WTC11 (cell line): ENCODE measurements at regions not wholly inside any gene's neighbourhood (a gene's known extent, or its start where the extent isn't known, plus 50 kb on each side); places are given as distances from the start of the nearest gene placed in this dataset.

Experiments used
- ATAC-seq: fragments of 200-7000 bp; cut with Tn5 transposase; 2 replicates; pipeline ENCODE4 v1.10.0; 2021; ENCODE audit warnings: mild to moderate bottlenecking, moderate library complexity
- CTCF ChIA-PET: fragments of 300-600 bp; sonication (Branson Sonifier 250); formaldehyde crosslinking; loops from one replicate; lab custom pipeline; 2021; ENCODE audit warnings: antibody characterized with exemption; lab: Charles Lee
- POLR2A ChIA-PET: fragments of 350-600 bp; sonication (Branson Sonifier 250); formaldehyde crosslinking; loops from one replicate; lab custom pipeline; 2021; ENCODE audit warnings: antibody characterized with exemption; lab: Charles Lee
- DNase-seq: peaks from one replicate; pipeline ENCODE4 v3.0.0; 2021; ENCODE audit warnings: low spot score
- H3K27ac Mint-ChIP-seq: 2 replicates; pipeline ENCODE4 v1.8.0; 2021; ENCODE audit warnings: mixed read lengths
- H3K27me3 Mint-ChIP-seq: 2 replicates; pipeline ENCODE4 v1.8.0; 2021; ENCODE audit warnings: low read depth, mild to moderate bottlenecking, moderate library complexity, mixed read lengths
- H3K36me3 Mint-ChIP-seq: 2 replicates; pipeline ENCODE4 v1.8.0; 2021; ENCODE audit warnings: mixed read lengths
- H3K4me1 Mint-ChIP-seq: 2 replicates; pipeline ENCODE4 v1.8.0; 2022; ENCODE audit warnings: mixed read lengths
- H3K4me3 Mint-ChIP-seq: 2 replicates; pipeline ENCODE4 v1.8.0; 2021; ENCODE audit warnings: mild to moderate bottlenecking, moderate library complexity, mixed read lengths
- H3K9me3 Mint-ChIP-seq: 2 replicates; pipeline ENCODE4 v1.8.0; 2021; ENCODE audit warnings: mixed read lengths
- ATF1 ChIP-seq: sonication (generic); formaldehyde crosslinking; IDR thresholded peaks from 2 replicates; pipeline ENCODE4 v1.8.1; 2023; ENCODE audit warnings: mild to moderate bottlenecking, moderate library complexity, missing genetic modification reagents
- CBFB ChIP-seq: sonication (generic); formaldehyde crosslinking; IDR thresholded peaks from 2 replicates; pipeline ENCODE4 v1.8.1; 2022; ENCODE audit warnings: mild to moderate bottlenecking, low read depth, missing genetic modification reagents
- CDX4 ChIP-seq: fragments of 250-450 bp; sonication (Bioruptor Pico); IDR thresholded peaks from 2 replicates; pipeline ENCODE4 v1.9.0; 2021; ENCODE audit warnings: moderate library complexity, mild to moderate bottlenecking, inconsistent platforms, borderline replicate concordance
- CTCF ChIP-seq: fragments of 200-600 bp; IDR thresholded peaks from 2 replicates; pipeline ENCODE4 v1.8.0; 2022; ENCODE audit warnings: antibody characterized with exemption
- EMX1 ChIP-seq: fragments of 250-450 bp; sonication (Bioruptor Pico); IDR thresholded peaks from 2 replicates; pipeline ENCODE4 v1.8.0; 2021; ENCODE audit warnings: mild to moderate bottlenecking
- ESRRA ChIP-seq: sonication (generic); formaldehyde crosslinking; IDR thresholded peaks from 2 replicates; pipeline ENCODE4 v1.8.1; 2022; ENCODE audit warnings: mild to moderate bottlenecking, missing genetic modification reagents, borderline replicate concordance
- GABPB1 ChIP-seq: sonication (generic); formaldehyde crosslinking; IDR thresholded peaks from 2 replicates; pipeline ENCODE4 v1.8.1; 2023; ENCODE audit warnings: mild to moderate bottlenecking, missing genetic modification reagents
- GRHL2 ChIP-seq: fragments of 250-450 bp; sonication (Bioruptor Pico); IDR thresholded peaks from 2 replicates; pipeline ENCODE4 v1.8.0; 2022; ENCODE audit warnings: mild to moderate bottlenecking, moderate library complexity; ENCODE audit not compliant: insufficient replicate concordance, severe bottlenecking
- HMGA2 ChIP-seq: fragments of 250-450 bp; sonication (Bioruptor Pico); IDR thresholded peaks from 2 replicates; pipeline ENCODE4 v1.4.0; 2021; ENCODE audit warnings: mild to moderate bottlenecking, moderate library complexity
- MLX ChIP-seq: sonication (generic); formaldehyde crosslinking; IDR thresholded peaks from 2 replicates; pipeline ENCODE4 v1.8.1; 2023; ENCODE audit warnings: mild to moderate bottlenecking, missing genetic modification reagents, moderate library complexity
- NR1H2 ChIP-seq: sonication (generic); formaldehyde crosslinking; IDR thresholded peaks from 2 replicates; pipeline ENCODE4 v1.9.0; 2021; ENCODE audit warnings: mild to moderate bottlenecking, moderate library complexity, missing genetic modification reagents
- RELA ChIP-seq: sonication (generic); formaldehyde crosslinking; IDR thresholded peaks from 2 replicates; pipeline ENCODE4 v1.8.1; 2022; ENCODE audit warnings: missing genetic modification reagents, mild to moderate bottlenecking, borderline replicate concordance
- USF2 ChIP-seq: sonication (generic); formaldehyde crosslinking; IDR thresholded peaks from 2 replicates; pipeline ENCODE4 v1.8.1; 2023; ENCODE audit warnings: mild to moderate bottlenecking, missing genetic modification reagents, moderate library complexity
- ZNF263 ChIP-seq: sonication (generic); formaldehyde crosslinking; IDR thresholded peaks from 2 replicates; pipeline ENCODE4 v1.8.1; 2022; ENCODE audit warnings: low read depth, mild to moderate bottlenecking, moderate library complexity, missing genetic modification reagents
- ZSCAN18 ChIP-seq: fragments of 250-450 bp; sonication (Bioruptor Pico); IDR thresholded peaks from 2 replicates; pipeline ENCODE4 v2.1.2; 2022; ENCODE audit warnings: mild to moderate bottlenecking, moderate library complexity
- TF ChIP-seq, protein P1 (sequence below): sonication (generic); formaldehyde crosslinking; IDR thresholded peaks from 2 replicates; pipeline ENCODE4 v1.8.1; 2023; ENCODE audit warnings: mild to moderate bottlenecking, missing genetic modification reagents, borderline replicate concordance
- TF ChIP-seq, protein P2 (sequence below): sonication (generic); formaldehyde crosslinking; IDR thresholded peaks from 2 replicates; pipeline ENCODE4 v1.8.1; 2023; ENCODE audit warnings: mild to moderate bottlenecking, moderate library complexity, missing genetic modification reagents
- TF ChIP-seq, protein P3 (sequence below): sonication (generic); formaldehyde crosslinking; IDR thresholded peaks from 2 replicates; pipeline ENCODE4 v1.8.0; 2023; ENCODE audit warnings: mild to moderate bottlenecking, missing genetic modification reagents

- no peak for DNase-seq
- peaks cover 23% of the 10 kb centered on the region for H3K36me3 Mint-ChIP-seq
- POLR2A ChIA-PET = no interaction called here
- no peaks in the 10 kb centered on the region; the same call in none of the 2 replicates for H3K27me3 Mint-ChIP-seq
- H3K4me3 Mint-ChIP-seq = no peak overlapping the region
- no peak overlapping the region for H3K27ac Mint-ChIP-seq
- TF ChIP-seq CBFB (CRISPR knock-in tag) (no peak), ZNF263 (CRISPR knock-in tag) (no peak)
- CTCF ChIA-PET = interaction anchor here (1.3 to 1.8 kb wide), 2 partner anchors 452 to 625 kb away, joined by 3 to 4 read pairs; no protein-coding TSS in a partner anchor
- ATAC-seq = peak; percentile 28; the same call in 1 of the 2 replicates
- H3K9me3 Mint-ChIP-seq = peaks cover 42% of the 10 kb centered on the region
- H3K4me1 Mint-ChIP-seq = peaks cover 10% of the 10 kb centered on the region
Measured at GRCh38 chr21:14857529-14857928, 207.3 kb downstream of the NRIP1 start.

GRCh38 chr21:14850394-14850793 is 214.4 kb downstream of the NRIP1 start:
- no peak overlapping the region for H3K4me3 Mint-ChIP-seq
- POLR2A ChIA-PET = no interaction called here
- no peak overlapping the region for H3K27ac Mint-ChIP-seq
- no peaks in the 10 kb centered on the region for H3K27me3 Mint-ChIP-seq
- CTCF ChIA-PET = no interaction called here
- ATAC-seq (no peak), DNase-seq (no peak)
- peaks cover 31% of the 10 kb centered on the region for H3K36me3 Mint-ChIP-seq
- peaks cover 11% of the 10 kb centered on the region for H3K4me1 Mint-ChIP-seq
- TF ChIP-seq, protein P1, sequence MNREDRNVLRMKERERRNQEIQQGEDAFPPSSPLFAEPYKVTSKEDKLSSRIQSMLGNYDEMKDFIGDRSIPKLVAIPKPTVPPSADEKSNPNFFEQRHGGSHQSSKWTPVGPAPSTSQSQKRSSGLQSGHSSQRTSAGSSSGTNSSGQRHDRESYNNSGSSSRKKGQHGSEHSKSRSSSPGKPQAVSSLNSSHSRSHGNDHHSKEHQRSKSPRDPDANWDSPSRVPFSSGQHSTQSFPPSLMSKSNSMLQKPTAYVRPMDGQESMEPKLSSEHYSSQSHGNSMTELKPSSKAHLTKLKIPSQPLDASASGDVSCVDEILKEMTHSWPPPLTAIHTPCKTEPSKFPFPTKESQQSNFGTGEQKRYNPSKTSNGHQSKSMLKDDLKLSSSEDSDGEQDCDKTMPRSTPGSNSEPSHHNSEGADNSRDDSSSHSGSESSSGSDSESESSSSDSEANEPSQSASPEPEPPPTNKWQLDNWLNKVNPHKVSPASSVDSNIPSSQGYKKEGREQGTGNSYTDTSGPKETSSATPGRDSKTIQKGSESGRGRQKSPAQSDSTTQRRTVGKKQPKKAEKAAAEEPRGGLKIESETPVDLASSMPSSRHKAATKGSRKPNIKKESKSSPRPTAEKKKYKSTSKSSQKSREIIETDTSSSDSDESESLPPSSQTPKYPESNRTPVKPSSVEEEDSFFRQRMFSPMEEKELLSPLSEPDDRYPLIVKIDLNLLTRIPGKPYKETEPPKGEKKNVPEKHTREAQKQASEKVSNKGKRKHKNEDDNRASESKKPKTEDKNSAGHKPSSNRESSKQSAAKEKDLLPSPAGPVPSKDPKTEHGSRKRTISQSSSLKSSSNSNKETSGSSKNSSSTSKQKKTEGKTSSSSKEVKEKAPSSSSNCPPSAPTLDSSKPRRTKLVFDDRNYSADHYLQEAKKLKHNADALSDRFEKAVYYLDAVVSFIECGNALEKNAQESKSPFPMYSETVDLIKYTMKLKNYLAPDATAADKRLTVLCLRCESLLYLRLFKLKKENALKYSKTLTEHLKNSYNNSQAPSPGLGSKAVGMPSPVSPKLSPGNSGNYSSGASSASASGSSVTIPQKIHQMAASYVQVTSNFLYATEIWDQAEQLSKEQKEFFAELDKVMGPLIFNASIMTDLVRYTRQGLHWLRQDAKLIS = no peak
- TF ChIP-seq EMX1 (CRISPR knock-in tag) (no peak), GABPB1 (no peak), ZSCAN18 (CRISPR knock-in tag) (no peak), RELA (CRISPR knock-in tag) (no peak), GRHL2 (CRISPR knock-in tag) (no peak), CTCF (no peak)
- TF ChIP-seq, protein P2, sequence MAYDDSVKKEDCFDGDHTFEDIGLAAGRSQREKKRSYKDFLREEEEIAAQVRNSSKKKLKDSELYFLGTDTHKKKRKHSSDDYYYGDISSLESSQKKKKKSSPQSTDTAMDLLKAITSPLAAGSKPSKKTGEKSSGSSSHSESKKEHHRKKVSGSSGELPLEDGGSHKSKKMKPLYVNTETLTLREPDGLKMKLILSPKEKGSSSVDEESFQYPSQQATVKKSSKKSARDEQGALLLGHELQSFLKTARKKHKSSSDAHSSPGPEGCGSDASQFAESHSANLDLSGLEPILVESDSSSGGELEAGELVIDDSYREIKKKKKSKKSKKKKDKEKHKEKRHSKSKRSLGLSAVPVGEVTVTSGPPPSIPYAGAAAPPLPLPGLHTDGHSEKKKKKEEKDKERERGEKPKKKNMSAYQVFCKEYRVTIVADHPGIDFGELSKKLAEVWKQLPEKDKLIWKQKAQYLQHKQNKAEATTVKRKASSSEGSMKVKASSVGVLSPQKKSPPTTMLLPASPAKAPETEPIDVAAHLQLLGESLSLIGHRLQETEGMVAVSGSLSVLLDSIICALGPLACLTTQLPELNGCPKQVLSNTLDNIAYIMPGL (CRISPR knock-in tag) = no peak
- H3K9me3 Mint-ChIP-seq = peaks cover 59% of the 10 kb centered on the region

- Mint-ChIP-seq H3K9me3 (peaks cover 66% of the 10 kb centered on the region), H3K27ac (no peak overlapping the region), H3K36me3 (peaks cover 36% of the 10 kb centered on the region), H3K4me1 (peaks cover 11% of the 10 kb centered on the region), H3K27me3 (no peaks in the 10 kb centered on the region), H3K4me3 (no peak overlapping the region)
- ChIA-PET CTCF (no interaction called here), POLR2A (no interaction called here)
- DNase-seq (no peak), ATAC-seq (no peak)
- TF ChIP-seq NR1H2 (CRISPR knock-in tag) (no peak), RELA (CRISPR knock-in tag) (no peak), USF2 (CRISPR knock-in tag) (no peak), ESRRA (CRISPR knock-in tag) (no peak), ATF1 (CRISPR knock-in tag) (no peak), ZNF263 (CRISPR knock-in tag) (no peak), MLX (no peak), HMGA2 (no peak), CDX4 (CRISPR knock-in tag) (no peak)
- TF ChIP-seq, protein P3, sequence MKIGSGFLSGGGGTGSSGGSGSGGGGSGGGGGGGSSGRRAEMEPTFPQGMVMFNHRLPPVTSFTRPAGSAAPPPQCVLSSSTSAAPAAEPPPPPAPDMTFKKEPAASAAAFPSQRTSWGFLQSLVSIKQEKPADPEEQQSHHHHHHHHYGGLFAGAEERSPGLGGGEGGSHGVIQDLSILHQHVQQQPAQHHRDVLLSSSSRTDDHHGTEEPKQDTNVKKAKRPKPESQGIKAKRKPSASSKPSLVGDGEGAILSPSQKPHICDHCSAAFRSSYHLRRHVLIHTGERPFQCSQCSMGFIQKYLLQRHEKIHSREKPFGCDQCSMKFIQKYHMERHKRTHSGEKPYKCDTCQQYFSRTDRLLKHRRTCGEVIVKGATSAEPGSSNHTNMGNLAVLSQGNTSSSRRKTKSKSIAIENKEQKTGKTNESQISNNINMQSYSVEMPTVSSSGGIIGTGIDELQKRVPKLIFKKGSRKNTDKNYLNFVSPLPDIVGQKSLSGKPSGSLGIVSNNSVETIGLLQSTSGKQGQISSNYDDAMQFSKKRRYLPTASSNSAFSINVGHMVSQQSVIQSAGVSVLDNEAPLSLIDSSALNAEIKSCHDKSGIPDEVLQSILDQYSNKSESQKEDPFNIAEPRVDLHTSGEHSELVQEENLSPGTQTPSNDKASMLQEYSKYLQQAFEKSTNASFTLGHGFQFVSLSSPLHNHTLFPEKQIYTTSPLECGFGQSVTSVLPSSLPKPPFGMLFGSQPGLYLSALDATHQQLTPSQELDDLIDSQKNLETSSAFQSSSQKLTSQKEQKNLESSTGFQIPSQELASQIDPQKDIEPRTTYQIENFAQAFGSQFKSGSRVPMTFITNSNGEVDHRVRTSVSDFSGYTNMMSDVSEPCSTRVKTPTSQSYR = no peak
Measured at GRCh38 chr21:14846621-14847020, 218.2 kb downstream of the NRIP1 start.
